ENCODE measurements at regions not wholly inside any gene's neighbourhood (a gene's known extent, or its start where the extent isn't known, plus 50 kb on each side); places are given as distances from the start of the nearest gene placed in this dataset.
"Not testable (repeated sequence)": the region's sequence is repeated elsewhere in the genome, so short reads cannot be mapped to it uniquely, and the experiment has no call there.

GRCh38 chr14:30322819-30323218 lies 236.1 kb upstream of the G2E3 start:
- no peak for DNase-seq

- DNase-seq = no peak
Observed at GRCh38 chr14:30330033-30330432, 228.9 kb upstream of the G2E3 start.

GRCh38 chr14:30330445-30330844 lies 228.5 kb upstream of the G2E3 start:
- peak; percentile 1 for DNase-seq

GRCh38 chr14:30331030-30331429 lies 227.9 kb upstream of the G2E3 start:
- DNase-seq = no peak

GRCh38 chr14:30332374-30332773 lies 226.6 kb upstream of the G2E3 start:
- no peak for DNase-seq

GRCh38 chr14:30333934-30334333 lies 225.0 kb upstream of the G2E3 start:
- no peak for DNase-seq

- DNase-seq = no peak
Observed at GRCh38 chr14:30337456-30337855, 221.5 kb upstream of the G2E3 start.

- DNase-seq = no peak
Observed at GRCh38 chr14:30339311-30339901, 219.6 kb upstream of the G2E3 start.

- no peak for DNase-seq
Observed at GRCh38 chr14:30340495-30340894, 218.5 kb upstream of the G2E3 start.

- DNase-seq = no peak
Observed at GRCh38 chr14:30345511-30345910, 213.4 kb upstream of the G2E3 start.

- no peak for DNase-seq
Observed at GRCh38 chr14:30348445-30348844, 210.5 kb upstream of the G2E3 start.

GRCh38 chr14:30349520-30349919 lies 209.4 kb upstream of the G2E3 start:
- no peak for DNase-seq

- DNase-seq = no peak
Observed at GRCh38 chr14:30354439-30354838, 204.5 kb upstream of the G2E3 start.

- DNase-seq = no peak
Observed at GRCh38 chr14:30355431-30355913, 203.5 kb upstream of the G2E3 start.

- DNase-seq = no peak
Observed at GRCh38 chr14:30356438-30357202, 202.3 kb upstream of the G2E3 start.

- no peak for DNase-seq
Observed at GRCh38 chr14:30357791-30358190, 201.2 kb upstream of the G2E3 start.

- no peak for DNase-seq
Observed at GRCh38 chr14:30362369-30363218, 196.4 kb upstream of the G2E3 start.

GRCh38 chr14:30363219-30363880 lies 195.6 kb upstream of the G2E3 start:
- DNase-seq = not testable (repeated sequence)

- no peak for DNase-seq
Observed at GRCh38 chr14:30369502-30370180, 189.3 kb upstream of the G2E3 start.

GRCh38 chr14:30373053-30373452 lies 185.9 kb upstream of the G2E3 start:
- DNase-seq = no peak

GRCh38 chr14:30373526-30373925 lies 185.4 kb upstream of the G2E3 start:
- DNase-seq = no peak

- DNase-seq = peak; percentile 47
Observed at GRCh38 chr14:30375296-30375892, 183.6 kb upstream of the G2E3 start.

Data from fibroblast of upper back skin (primary cell).